Posterior cingulate gyrus (tissue), 11 donors: ENCODE measurements at regions not wholly inside any gene's neighbourhood (a gene's known extent, or its start where the extent isn't known, plus 50 kb on each side); places are given as distances from the start of the nearest gene placed in this dataset.
"Not testable (repeated sequence)": the region's sequence is repeated elsewhere in the genome, so short reads cannot be mapped to it uniquely, and the experiment has no call there.

ENCODE experiments used
- DNase-seq, 10 donors: peaks; one replicate each; pipeline versions ENCODE4 v3.0.0 to v3.0.0-alpha.2; 2020 to 2021; ENCODE audit warnings: mixed read lengths in 3 of 10
- intact Hi-C: fragments of 100-400 bp; cut with DNase I; formaldehyde crosslinking; loops from one replicate; pipeline ENCODE4 v1.15.1; 2023

- DNase-seq, result no peak
- intact Hi-C loops, result no loop called here
Measured at GRCh38 chr18:41119031-41119430, 836.0 kb upstream of the PIK3C3 start.

- intact Hi-C loops, result no loop called here
- no peak for DNase-seq
Measured at GRCh38 chr18:41113885-41114482, 841.0 kb upstream of the PIK3C3 start.

GRCh38 chr18:41099451-41099850, 855.6 kb upstream of the PIK3C3 start:
- no peak for DNase-seq
- intact Hi-C loops, result no loop called here

- intact Hi-C loops, result no loop called here
- DNase-seq, result no peak
Measured at GRCh38 chr18:41096504-41096903, 858.5 kb upstream of the PIK3C3 start.

- DNase-seq, result no peak
- intact Hi-C loops, result no loop called here
Measured at GRCh38 chr18:41077076-41077475, 878.0 kb upstream of the PIK3C3 start.

- DNase-seq, result no peak
- intact Hi-C loops, result no loop called here
Measured at GRCh38 chr18:41075212-41075611, 879.8 kb upstream of the PIK3C3 start.

GRCh38 chr18:41073372-41073954, 881.6 kb upstream of the PIK3C3 start:
- intact Hi-C loops, result no loop called here
- no peak for DNase-seq

- DNase-seq, result no peak
- intact Hi-C loops, result no loop called here
Measured at GRCh38 chr18:41072946-41073345, 882.1 kb upstream of the PIK3C3 start.

- DNase-seq, result no peak
- intact Hi-C loops, result no loop called here
Measured at GRCh38 chr18:41071826-41072225, 883.2 kb upstream of the PIK3C3 start.

- intact Hi-C loops, result no loop called here
- DNase-seq, result no peak
Measured at GRCh38 chr18:41069167-41069566, 885.9 kb upstream of the PIK3C3 start.

- no peak for DNase-seq
- intact Hi-C loops, result no loop called here
Measured at GRCh38 chr18:41064916-41065315, 890.1 kb upstream of the PIK3C3 start.

- DNase-seq, result no peak
- intact Hi-C loops, result no loop called here
Measured at GRCh38 chr18:41060967-41061366, 894.1 kb upstream of the PIK3C3 start.

GRCh38 chr18:41059126-41059415, 896.0 kb upstream of the PIK3C3 start:
- DNase-seq, result no peak
- intact Hi-C loops, result no loop called here

- intact Hi-C loops, result no loop called here
Measured at GRCh38 chr18:41058351-41059125, 896.5 kb upstream of the PIK3C3 start.

GRCh38 chr18:41052625-41053024, 902.4 kb upstream of the PIK3C3 start:
- no peak for DNase-seq
- intact Hi-C loops, result no loop called here

More at GRCh38 chr18:41058351-41059125, 896.5 kb upstream of the PIK3C3 start:
- DNase-seq, result no peak

GRCh38 chr18:41046250-41046649, 908.8 kb upstream of the PIK3C3 start:
- DNase-seq, result peak in 2 of 10 donors; percentile 25 to 50
- intact Hi-C loops, result not testable (repeated sequence)

- no peak for DNase-seq
- intact Hi-C loops, result no loop called here
Measured at GRCh38 chr18:41043876-41044275, 911.2 kb upstream of the PIK3C3 start.

- intact Hi-C loops, result no loop called here
- no peak for DNase-seq
Measured at GRCh38 chr18:41042866-41043265, 912.2 kb upstream of the PIK3C3 start.

GRCh38 chr18:41038071-41038470, 917.0 kb upstream of the PIK3C3 start:
- DNase-seq, result no peak
- intact Hi-C loops, result no loop called here

GRCh38 chr18:41036346-41036745, 918.7 kb upstream of the PIK3C3 start:
- no peak for DNase-seq
- intact Hi-C loops, result no loop called here

- intact Hi-C loops, result no loop called here
- no peak for DNase-seq
Measured at GRCh38 chr18:41034413-41034812, 920.6 kb upstream of the PIK3C3 start.

- intact Hi-C loops, result no loop called here
- no peak for DNase-seq
Measured at GRCh38 chr18:41025666-41026065, 929.4 kb upstream of the PIK3C3 start.
